GM12873 (cell line): ENCODE measurements at regions not wholly inside any gene's neighbourhood (a gene's known extent, or its start where the extent isn't known, plus 50 kb on each side); places are given as distances from the start of the nearest gene placed in this dataset.

Experiments
- CTCF ChIP-seq: IDR thresholded peaks from 2 replicates; pipeline ENCODE4 v1.5.1; 2012; ENCODE audit warnings: low read depth, mild to moderate bottlenecking, moderate library complexity, low read length, control low read depth; ENCODE audit not compliant: insufficient read depth; ENCODE audit errors: missing control alignments

- no peak for TF ChIP-seq CTCF
These were observed 927.6 kb upstream of the CDH8 start for GRCh38 chr16:62963846-62964245.

GRCh38 chr16:62955033-62955349 is 918.8 kb upstream of the CDH8 start:
- TF ChIP-seq CTCF, result no peak

GRCh38 chr16:62954144-62955032 is 918.1 kb upstream of the CDH8 start:
- TF ChIP-seq CTCF, result no peak

- no peak for TF ChIP-seq CTCF
These were observed 914.1 kb upstream of the CDH8 start for GRCh38 chr16:62950351-62950750.

- no peak for TF ChIP-seq CTCF
These were observed 904.3 kb upstream of the CDH8 start for GRCh38 chr16:62940569-62940968.

GRCh38 chr16:62939687-62940086 is 903.4 kb upstream of the CDH8 start:
- no peak for TF ChIP-seq CTCF

GRCh38 chr16:62933929-62934328 is 897.7 kb upstream of the CDH8 start:
- no peak for TF ChIP-seq CTCF
